Smooth muscle cell (in vitro differentiated cells): ENCODE measurements at regions not wholly inside any gene's neighbourhood (a gene's known extent, or its start where the extent isn't known, plus 50 kb on each side); places are given as distances from the start of the nearest gene placed in this dataset.

Experiments used
- DNase-seq: peaks from one replicate; lab custom pipeline; 2025; ENCODE audit not compliant: unreplicated experiment; lab: John Stamatoyannopoulos, UW
- H2AFZ ChIP-seq: fragments of 200-600 bp; sonication (generic); 2 replicates; pipeline ENCODE4 v1.6.0; 2016; ENCODE audit warnings: antibody characterized with exemption, low read depth, mild to moderate bottlenecking
- H3F3A ChIP-seq: fragments of 200-600 bp; sonication (generic); 2 replicates; pipeline ENCODE4 v1.6.0; 2017; ENCODE audit warnings: antibody characterized with exemption, low read depth
- H3K27ac ChIP-seq: fragments of 200-600 bp; sonication (generic); 2 replicates; pipeline ENCODE4 v1.5.1; 2016; ENCODE audit warnings: low read depth, mild to moderate bottlenecking
- H3K27me3 ChIP-seq: fragments of 200-600 bp; sonication (generic); 2 replicates; pipeline ENCODE4 v1.6.1; 2016; ENCODE audit warnings: low read depth, mild to moderate bottlenecking
- H3K36me3 ChIP-seq: fragments of 200-600 bp; sonication (generic); 2 replicates; pipeline ENCODE4 v1.5.1; 2016; ENCODE audit warnings: low read depth
- H3K4me1 ChIP-seq: fragments of 200-600 bp; sonication (generic); 2 replicates; pipeline ENCODE4 v1.5.1; 2016; ENCODE audit warnings: low read depth
- H3K4me2 ChIP-seq: fragments of 200-600 bp; sonication (generic); 2 replicates; pipeline ENCODE4 v1.6.0; 2016; ENCODE audit warnings: mild to moderate bottlenecking
- H3K4me3 ChIP-seq: fragments of 200-600 bp; sonication (generic); 2 replicates; pipeline ENCODE4 v1.5.1; 2016; ENCODE audit warnings: mild to moderate bottlenecking
- H3K79me2 ChIP-seq: fragments of 200-600 bp; sonication (generic); 2 replicates; pipeline ENCODE4 v1.6.0; 2016; ENCODE audit warnings: low read depth, mild to moderate bottlenecking
- H3K9ac ChIP-seq: fragments of 200-600 bp; sonication (generic); 2 replicates; pipeline ENCODE4 v1.6.0; 2016; ENCODE audit warnings: low read depth
- H3K9me3 ChIP-seq: fragments of 200-600 bp; sonication (generic); replicated peaks from 2 replicates; pipeline ENCODE4 v1.5.1; 2016; ENCODE audit warnings: low read depth
- H4K20me1 ChIP-seq: fragments of 200-600 bp; sonication (generic); 2 replicates; pipeline ENCODE4 v1.6.0; 2016; ENCODE audit warnings: low read depth
- WGBS: methylation state at CpG from one replicate; pipeline ENCODE4 v1.1.7; 2016; ENCODE audit warnings: low lambda C conversion rate; 5-methylcytosine and 5-hydroxymethylcytosine counted together
- TF ChIP-seq, protein P1 (sequence below): fragments of 200-600 bp; sonication (generic); IDR thresholded peaks from 2 replicates; pipeline ENCODE4 v1.5.1; 2017; ENCODE audit warnings: borderline replicate concordance, mild to moderate bottlenecking, antibody characterized with exemption; ENCODE audit not compliant: insufficient read depth, poor library complexity, severe bottlenecking

DNA sequence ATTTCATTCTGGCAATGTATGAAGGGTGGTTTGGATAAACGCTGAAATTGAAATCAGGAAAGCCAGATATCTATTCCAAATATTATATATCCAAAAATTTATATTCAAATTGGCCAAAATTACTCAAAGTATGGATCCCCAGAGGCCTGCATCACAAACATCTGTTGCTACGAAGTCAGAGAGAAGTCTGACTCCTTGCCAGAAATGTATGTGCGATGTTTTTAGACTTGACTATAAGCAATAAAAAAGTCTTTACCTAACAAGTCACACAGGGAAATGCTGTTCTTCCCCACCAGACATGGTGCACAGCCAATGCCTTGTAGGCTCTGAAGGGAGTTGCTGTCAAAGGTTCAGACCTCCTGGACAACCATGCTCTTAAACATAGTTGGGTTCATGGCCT lies 533.1 kb downstream of the OTOL1 start:
- 91% methylated on average over 3 of the region's 3 CpGs for WGBS
- no peak for DNase-seq
- H3K4me1 ChIP-seq = no peaks in the 10 kb centered on the region

GRCh38 chr3:162034368-162034767 lies 537.8 kb downstream of the OTOL1 start:
- Histone ChIP-seq H3F3A (no peaks in the 10 kb centered on the region), H3K9ac (no peak overlapping the region), H4K20me1 (no peaks in the 10 kb centered on the region), H3K27me3 (no peaks in the 10 kb centered on the region), H3K4me3 (no peak overlapping the region), H3K9me3 (no peaks in the 10 kb centered on the region), H3K4me2 (no peak overlapping the region), H3K36me3 (no peaks in the 10 kb centered on the region), H3K27ac (no peak overlapping the region), H3K79me2 (no peaks in the 10 kb centered on the region), H3K4me1 (no peaks in the 10 kb centered on the region), H2AFZ (no peak overlapping the region)
- TF ChIP-seq, protein P1, sequence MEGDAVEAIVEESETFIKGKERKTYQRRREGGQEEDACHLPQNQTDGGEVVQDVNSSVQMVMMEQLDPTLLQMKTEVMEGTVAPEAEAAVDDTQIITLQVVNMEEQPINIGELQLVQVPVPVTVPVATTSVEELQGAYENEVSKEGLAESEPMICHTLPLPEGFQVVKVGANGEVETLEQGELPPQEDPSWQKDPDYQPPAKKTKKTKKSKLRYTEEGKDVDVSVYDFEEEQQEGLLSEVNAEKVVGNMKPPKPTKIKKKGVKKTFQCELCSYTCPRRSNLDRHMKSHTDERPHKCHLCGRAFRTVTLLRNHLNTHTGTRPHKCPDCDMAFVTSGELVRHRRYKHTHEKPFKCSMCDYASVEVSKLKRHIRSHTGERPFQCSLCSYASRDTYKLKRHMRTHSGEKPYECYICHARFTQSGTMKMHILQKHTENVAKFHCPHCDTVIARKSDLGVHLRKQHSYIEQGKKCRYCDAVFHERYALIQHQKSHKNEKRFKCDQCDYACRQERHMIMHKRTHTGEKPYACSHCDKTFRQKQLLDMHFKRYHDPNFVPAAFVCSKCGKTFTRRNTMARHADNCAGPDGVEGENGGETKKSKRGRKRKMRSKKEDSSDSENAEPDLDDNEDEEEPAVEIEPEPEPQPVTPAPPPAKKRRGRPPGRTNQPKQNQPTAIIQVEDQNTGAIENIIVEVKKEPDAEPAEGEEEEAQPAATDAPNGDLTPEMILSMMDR = no peak
- DNase-seq = no peak
- WGBS = 85% methylated on average over 2 of the region's 2 CpGs

More for the DNA sequence above, 533.1 kb downstream of the OTOL1 start:
- Histone ChIP-seq H3K9me3 (no peaks in the 10 kb centered on the region), H2AFZ (no peak overlapping the region), H3F3A (no peaks in the 10 kb centered on the region), H3K4me2 (no peak overlapping the region), H4K20me1 (no peaks in the 10 kb centered on the region), H3K9ac (no peak overlapping the region), H3K36me3 (no peaks in the 10 kb centered on the region), H3K79me2 (no peaks in the 10 kb centered on the region), H3K27me3 (no peaks in the 10 kb centered on the region), H3K4me3 (no peak overlapping the region), H3K27ac (no peak overlapping the region)
- TF ChIP-seq, protein P1 = no peak

DNA sequence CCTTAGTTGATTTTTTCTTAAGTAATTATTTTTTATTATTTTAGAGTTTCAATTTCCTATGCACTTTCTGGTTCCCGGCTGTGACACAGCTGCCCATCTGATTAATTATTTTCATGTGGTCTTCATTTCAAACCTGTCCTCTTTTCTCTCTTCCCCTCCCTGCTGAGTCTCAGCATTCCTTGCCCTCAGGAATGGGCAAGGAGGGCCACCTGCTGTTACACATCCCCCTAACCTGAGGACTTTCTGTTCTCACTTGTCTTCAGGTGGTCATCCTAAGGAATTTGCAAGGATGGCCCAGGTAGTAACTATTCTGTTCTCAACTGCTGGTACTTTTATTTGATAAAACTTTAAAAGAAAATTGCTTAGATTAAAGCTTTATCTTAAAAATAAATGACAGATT lies 545.0 kb downstream of the OTOL1 start:
- no peaks in the 10 kb centered on the region for H4K20me1 ChIP-seq
- 80% methylated on average over 1 of the region's 1 CpG for WGBS

DNA sequence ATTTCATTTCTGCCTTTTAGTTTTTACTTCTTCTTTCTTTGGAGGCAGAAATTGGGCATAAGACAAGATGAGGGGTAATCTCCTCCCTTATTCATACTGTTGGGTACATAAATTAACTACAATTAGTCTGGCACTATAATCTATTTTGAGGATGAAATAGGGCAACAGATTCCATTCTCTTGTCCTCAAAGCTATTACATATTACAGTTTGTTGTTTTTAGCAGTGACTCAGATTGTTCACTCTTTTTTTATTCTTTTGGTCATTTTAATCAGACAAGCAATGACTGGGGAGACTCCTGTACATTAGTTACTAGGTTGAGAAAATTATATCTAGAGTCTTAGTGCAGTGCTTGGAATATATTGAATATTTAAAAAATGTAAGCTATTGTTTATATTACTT lies 556.0 kb downstream of the OTOL1 start:
- Histone ChIP-seq H3K9ac (no peak overlapping the region), H3K27me3 (no peaks in the 10 kb centered on the region), H3K4me1 (no peaks in the 10 kb centered on the region), H3K27ac (no peak overlapping the region), H2AFZ (no peak overlapping the region), H4K20me1 (no peaks in the 10 kb centered on the region), H3K36me3 (no peaks in the 10 kb centered on the region), H3K4me2 (no peak overlapping the region), H3K79me2 (no peaks in the 10 kb centered on the region), H3F3A (no peaks in the 10 kb centered on the region), H3K4me3 (no peak overlapping the region), H3K9me3 (no peaks in the 10 kb centered on the region)
- DNase-seq = no peak
- TF ChIP-seq, protein P1 = no peak

More for the DNA sequence above, 545.0 kb downstream of the OTOL1 start:
- H3K9me3 ChIP-seq = no peaks in the 10 kb centered on the region
- H2AFZ ChIP-seq = no peak overlapping the region
- no peak for DNase-seq
- no peaks in the 10 kb centered on the region for H3K36me3 ChIP-seq
- H3K9ac ChIP-seq = no peak overlapping the region
- no peak overlapping the region for H3K4me2 ChIP-seq
- no peak overlapping the region for H3K4me3 ChIP-seq
- no peak overlapping the region for H3K27ac ChIP-seq
- no peaks in the 10 kb centered on the region for H3F3A ChIP-seq
- TF ChIP-seq, protein P1 = no peak
- no peaks in the 10 kb centered on the region for H3K4me1 ChIP-seq
- no peaks in the 10 kb centered on the region for H3K27me3 ChIP-seq
- H3K79me2 ChIP-seq = no peaks in the 10 kb centered on the region
